ENCODE measurements at regions not wholly inside any gene's neighbourhood (a gene's known extent, or its start where the extent isn't known, plus 50 kb on each side); places are given as distances from the start of the nearest gene placed in this dataset.

- TF ChIP-seq POLR2A (IDR thresholded peaks at IDR 0.05; ENCODE audit: low read depth, low read length): no peak
- no peak for TF ChIP-seq TAF1 (IDR thresholded peaks at IDR 0.05; ENCODE audit: borderline replicate concordance, low read depth, low read length)
- no peak for TF ChIP-seq POLR2AphosphoS5 (IDR thresholded peaks at IDR 0.05; ENCODE audit: low read depth, low read length)
Measured at GRCh38 chr4:62627671-62628070, 1427.5 kb downstream of the ADGRL3 start.
